HepG2 (cell line): ENCODE measurements at regions not wholly inside any gene's neighbourhood (a gene's known extent, or its start where the extent isn't known, plus 50 kb on each side); places are given as distances from the start of the nearest gene placed in this dataset.

Experiments
- ATAC-seq: fragments of 200-7000 bp; cut with Tn5 transposase; 3 replicates; pipeline ENCODE4 v1.9.1; 2020; ENCODE audit warnings: mild to moderate bottlenecking, moderate library complexity
- BruUV-seq: library from RNA; stranded (reverse); fragments of 400-500 nt; replicated peaks from 2 replicates; lab custom pipeline; 2021; lab: Mats Ljungman, UMichigan
- CTCF ChIA-PET: fragments of 300-600 bp; formaldehyde crosslinking; extraction: SDS; loops from one replicate; lab custom pipeline; 2021; ENCODE audit warnings: low total read pairs, inconsistent platforms, low intra/inter-chr PET ratio; lab: Yijun Ruan, JAX
- POLR2A ChIA-PET: fragments of 350-600 bp; sonication (Branson Sonifier 250); formaldehyde crosslinking; loops from one replicate; lab custom pipeline; 2020; ENCODE audit warnings: antibody characterized with exemption, inconsistent platforms; lab: Yijun Ruan, JAX
- DNase-seq: peaks from one replicate; pipeline ENCODE4 v3.0.0-alpha.2; 2015; ENCODE audit warnings: low spot score
- FAIRE-seq: peaks from 3 replicates; lab custom pipeline; 2011; peaks lifted over from hg19 to GRCh38; lab: Jason Lieb, UNC
- H2AFZ ChIP-seq: one replicate; pipeline ENCODE4 v1.6.1; 2011; ENCODE audit warnings: low read length, inconsistent platforms
- H3K27ac ChIP-seq: fragments of 300-600 bp; 3 replicates; pipeline ENCODE4 v1.8.0; 2011; ENCODE audit warnings: mixed run types, mild to moderate bottlenecking, mixed read lengths, low read length, inconsistent platforms; ENCODE audit not compliant: insufficient read depth; ENCODE audit errors: extremely low read length
- H3K27me3 ChIP-seq, 2 experiments: fragments of 200-600 bp in 1 of 2; 2 replicates in 1 of 2; 3 replicates in 1 of 2; pipeline versions ENCODE4 v1.6.0 to v1.8.0; 2011; ENCODE audit warnings: low read length in 2 of 2, mild to moderate bottlenecking in 2 of 2, moderate library complexity in 2 of 2, inconsistent platforms in 1 of 2; ENCODE audit not compliant: insufficient read depth in 2 of 2, control insufficient read depth in 1 of 2
- H3K36me3 ChIP-seq, 2 experiments: fragments of 200-600 bp in 1 of 2; replicated peaks in 1 of 2; 2 replicates in 1 of 2; 3 replicates in 1 of 2; pipeline versions ENCODE4 v1.5.1 to v1.8.0; 2011; ENCODE audit warnings: low read length in 2 of 2, inconsistent platforms in 1 of 2; ENCODE audit not compliant: insufficient read depth in 2 of 2, control insufficient read depth in 1 of 2
- H3K4me1 ChIP-seq: 2 replicates; pipeline ENCODE4 v1.5.1; 2012; ENCODE audit warnings: low read length, inconsistent platforms; ENCODE audit not compliant: insufficient read depth
- H3K4me2 ChIP-seq: 2 replicates; pipeline ENCODE4 v1.6.0; 2011; ENCODE audit warnings: low read depth, low read length, inconsistent platforms
- H3K4me3 ChIP-seq, 3 experiments: fragments of 200-600 bp in 1 of 3; sonication (generic), shearing (Covaris generic) in 1 of 3; replicated peaks in 1 of 3; 2 replicates each; pipeline ENCODE4 v1.5.1; 2011 to 2016; ENCODE audit warnings: low read length in 3 of 3, inconsistent platforms in 2 of 3, low read depth in 2 of 3, mild to moderate bottlenecking in 2 of 3, control low read depth in 1 of 3, mixed read lengths in 1 of 3; ENCODE audit not compliant: insufficient read depth in 1 of 3
- H3K79me2 ChIP-seq: one replicate; pipeline ENCODE4 v1.6.1; 2011; ENCODE audit warnings: low read length, inconsistent platforms; ENCODE audit not compliant: insufficient read depth
- H3K9ac ChIP-seq: 2 replicates; pipeline ENCODE4 v1.6.0; 2011; ENCODE audit warnings: mild to moderate bottlenecking, low read depth, low read length, inconsistent platforms; ENCODE audit not compliant: insufficient read depth
- H3K9me3 ChIP-seq: 2 replicates; pipeline ENCODE4 v1.5.1; 2012; ENCODE audit warnings: mild to moderate bottlenecking, low read length
- H4K20me1 ChIP-seq: 2 replicates; pipeline ENCODE4 v1.6.0; 2011; ENCODE audit warnings: inconsistent platforms, mild to moderate bottlenecking, low read length, moderate library complexity; ENCODE audit not compliant: insufficient read depth
- BORCS8-MEF2B ChIP-seq: sonication (generic); formaldehyde crosslinking; IDR thresholded peaks from 2 replicates; pipeline ENCODE4 v1.8.0; 2022; ENCODE audit warnings: mild to moderate bottlenecking, missing genetic modification reagents
- ELF4 ChIP-seq: sonication (generic); formaldehyde crosslinking; IDR thresholded peaks from 2 replicates; pipeline ENCODE4 v1.5.0; 2020; ENCODE audit warnings: missing genetic modification reagents, mild to moderate bottlenecking, moderate library complexity, borderline replicate concordance
- FOXM1 ChIP-seq: sonication (generic); formaldehyde crosslinking; IDR thresholded peaks from 2 replicates; pipeline ENCODE4 v1.5.0; 2020; ENCODE audit warnings: missing genetic modification reagents
- HDAC1 ChIP-seq: sonication (generic); formaldehyde crosslinking; IDR thresholded peaks from 2 replicates; pipeline ENCODE4 v1.5.1; 2020; ENCODE audit warnings: mild to moderate bottlenecking, missing genetic modification reagents
- HHEX ChIP-seq: IDR thresholded peaks from 2 replicates; pipeline ENCODE4 v1.6.1; 2016; ENCODE audit warnings: control low read depth
- MEF2D ChIP-seq: sonication (generic); formaldehyde crosslinking; IDR thresholded peaks from 2 replicates; pipeline ENCODE4 v1.5.1; 2020; ENCODE audit warnings: mild to moderate bottlenecking, missing genetic modification reagents
- MTF1 ChIP-seq: sonication (generic); formaldehyde crosslinking; IDR thresholded peaks from 2 replicates; pipeline ENCODE4 v1.5.0; 2020; ENCODE audit warnings: missing genetic modification reagents
- ZNF616 ChIP-seq: sonication (generic); formaldehyde crosslinking; IDR thresholded peaks from 2 replicates; pipeline ENCODE4 v1.5.0; 2020; ENCODE audit warnings: low read depth, mild to moderate bottlenecking, missing genetic modification reagents
- ZNF816 ChIP-seq: sonication (generic); formaldehyde crosslinking; IDR thresholded peaks from 2 replicates; pipeline ENCODE4 v1.8.0; 2022; ENCODE audit warnings: missing genetic modification reagents, mild to moderate bottlenecking, borderline replicate concordance
- WGBS: methylation state at CpG from one replicate; pipeline ENCODE4 v1.1.6; 2017; ENCODE audit warnings: low lambda C conversion rate; 5-methylcytosine and 5-hydroxymethylcytosine counted together
- in situ Hi-C: cut with HindIII; loops from 2 replicates; pipeline ENCODE4 v1.10.0; 2017; ENCODE audit warnings: low pct_unique_long_range_greater_than_20kb; ENCODE audit not compliant: extremely low pct_ligation_motif_present
- intact Hi-C: fragments of 100-400 bp; cut with micrococcal nuclease; formaldehyde crosslinking; loops from one replicate; pipeline ENCODE4 v1.10.0; 2022; ENCODE audit not compliant: unreplicated experiment
- TF ChIP-seq, protein P1 (sequence below): sonication (generic); formaldehyde crosslinking; IDR thresholded peaks from 2 replicates; pipeline ENCODE4 v1.8.0; 2022; ENCODE audit warnings: mild to moderate bottlenecking, missing genetic modification reagents, moderate library complexity
- TF ChIP-seq, protein P2 (sequence below), 2 experiments: sonication (generic) in 1 of 2; formaldehyde crosslinking in 1 of 2; IDR thresholded peaks; 2 replicates each; pipeline versions ENCODE4 v1.5.1 to v1.6.1; 2011 to 2020; ENCODE audit warnings: borderline replicate concordance in 1 of 2, low read depth in 1 of 2, low read length in 1 of 2, mild to moderate bottlenecking in 1 of 2, missing genetic modification reagents in 1 of 2, moderate library complexity in 1 of 2
- TF ChIP-seq, protein P3 (sequence below): sonication (generic); formaldehyde crosslinking; IDR thresholded peaks from 2 replicates; pipeline ENCODE4 v1.9.0; 2021; ENCODE audit warnings: missing genetic modification reagents, borderline replicate concordance
- TF ChIP-seq, protein P4 (sequence below): IDR thresholded peaks from 2 replicates; pipeline ENCODE4 v1.6.1; 2012; ENCODE audit warnings: inconsistent platforms

DNA sequence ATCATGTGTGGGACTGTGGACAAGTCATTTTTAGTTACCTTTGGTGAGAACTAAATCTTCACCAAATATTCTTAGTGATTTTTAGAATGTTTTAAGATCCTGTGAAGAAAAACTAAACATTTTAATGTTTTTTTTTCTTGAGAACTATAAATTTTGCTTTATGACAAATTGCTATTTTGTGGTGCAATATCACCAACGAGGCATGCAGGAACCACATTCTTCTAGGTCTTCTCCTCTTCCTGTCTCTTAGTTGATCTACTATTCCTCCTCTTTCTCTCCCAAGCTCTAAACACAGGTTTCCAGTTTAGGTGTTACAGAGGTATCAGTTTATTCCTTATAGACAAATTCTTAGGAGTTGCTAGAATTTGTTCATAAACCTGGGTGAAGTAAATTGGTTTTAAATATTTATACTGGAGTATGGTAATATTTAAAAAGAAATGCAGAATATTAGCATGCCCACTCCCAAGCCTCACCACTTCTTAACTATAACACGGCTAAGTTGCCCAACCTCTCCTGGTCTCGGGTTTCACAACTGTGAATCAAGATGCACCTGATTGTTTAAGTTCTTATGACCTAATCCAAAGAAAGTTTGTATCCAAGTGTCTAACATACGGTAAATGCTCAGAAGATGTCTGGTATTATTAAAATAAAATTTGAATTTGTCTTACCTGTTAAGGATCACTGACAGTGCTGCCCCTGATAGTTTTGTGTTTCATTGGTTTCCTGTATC lies 56.5 kb upstream of the CLNK start:
- WGBS = under 1% methylated on average over 4 of the region's 4 CpGs
- H3K9me3 ChIP-seq = no peaks in the 10 kb centered on the region
- H3K79me2 ChIP-seq = no peaks in the 10 kb centered on the region
- H3K27ac ChIP-seq = no peak overlapping the region
- ChIA-PET CTCF (no interaction called here), POLR2A (no interaction called here)
- in situ Hi-C loops (no loop called here), intact Hi-C loops (no loop called here)
- no peaks in the 10 kb centered on the region for H3K4me1 ChIP-seq
- FAIRE-seq = no peak
- no peak overlapping the region for H3K4me2 ChIP-seq
- DNase-seq = no peak
- BruUV-seq = no TSS peak
- H3K36me3 ChIP-seq = no peaks in the 10 kb centered on the region
- ATAC-seq = no peak
- H2AFZ ChIP-seq = no peak overlapping the region
- no peaks in the 10 kb centered on the region for H3K27me3 ChIP-seq
- no peak overlapping the region for H3K4me3 ChIP-seq
- no peaks in the 10 kb centered on the region for H4K20me1 ChIP-seq
- H3K9ac ChIP-seq = no peak overlapping the region
- TF ChIP-seq HDAC1 (CRISPR knock-in tag) (no peak), MTF1 (CRISPR knock-in tag) (no peak), MEF2D (CRISPR knock-in tag) (no peak), ZNF616 (CRISPR knock-in tag) (no peak), ZNF816 (CRISPR knock-in tag) (no peak), BORCS8-MEF2B (no peak), FOXM1 (CRISPR knock-in tag) (no peak), HHEX (CRISPR knock-in tag) (no peak), ELF4 (CRISPR knock-in tag) (no peak)
- TF ChIP-seq, protein P1, sequence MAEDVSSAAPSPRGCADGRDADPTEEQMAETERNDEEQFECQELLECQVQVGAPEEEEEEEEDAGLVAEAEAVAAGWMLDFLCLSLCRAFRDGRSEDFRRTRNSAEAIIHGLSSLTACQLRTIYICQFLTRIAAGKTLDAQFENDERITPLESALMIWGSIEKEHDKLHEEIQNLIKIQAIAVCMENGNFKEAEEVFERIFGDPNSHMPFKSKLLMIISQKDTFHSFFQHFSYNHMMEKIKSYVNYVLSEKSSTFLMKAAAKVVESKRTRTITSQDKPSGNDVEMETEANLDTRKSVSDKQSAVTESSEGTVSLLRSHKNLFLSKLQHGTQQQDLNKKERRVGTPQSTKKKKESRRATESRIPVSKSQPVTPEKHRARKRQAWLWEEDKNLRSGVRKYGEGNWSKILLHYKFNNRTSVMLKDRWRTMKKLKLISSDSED = no peak
- TF ChIP-seq, protein P2, sequence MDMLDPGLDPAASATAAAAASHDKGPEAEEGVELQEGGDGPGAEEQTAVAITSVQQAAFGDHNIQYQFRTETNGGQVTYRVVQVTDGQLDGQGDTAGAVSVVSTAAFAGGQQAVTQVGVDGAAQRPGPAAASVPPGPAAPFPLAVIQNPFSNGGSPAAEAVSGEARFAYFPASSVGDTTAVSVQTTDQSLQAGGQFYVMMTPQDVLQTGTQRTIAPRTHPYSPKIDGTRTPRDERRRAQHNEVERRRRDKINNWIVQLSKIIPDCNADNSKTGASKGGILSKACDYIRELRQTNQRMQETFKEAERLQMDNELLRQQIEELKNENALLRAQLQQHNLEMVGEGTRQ (IDR thresholded peaks at IDR 0.05; ENCODE audit: low read depth, low read length) = no peak
- TF ChIP-seq, protein P2 (CRISPR knock-in tag; IDR thresholded peaks at IDR 0.05; ENCODE audit: borderline replicate concordance) = no peak
- TF ChIP-seq, protein P3, sequence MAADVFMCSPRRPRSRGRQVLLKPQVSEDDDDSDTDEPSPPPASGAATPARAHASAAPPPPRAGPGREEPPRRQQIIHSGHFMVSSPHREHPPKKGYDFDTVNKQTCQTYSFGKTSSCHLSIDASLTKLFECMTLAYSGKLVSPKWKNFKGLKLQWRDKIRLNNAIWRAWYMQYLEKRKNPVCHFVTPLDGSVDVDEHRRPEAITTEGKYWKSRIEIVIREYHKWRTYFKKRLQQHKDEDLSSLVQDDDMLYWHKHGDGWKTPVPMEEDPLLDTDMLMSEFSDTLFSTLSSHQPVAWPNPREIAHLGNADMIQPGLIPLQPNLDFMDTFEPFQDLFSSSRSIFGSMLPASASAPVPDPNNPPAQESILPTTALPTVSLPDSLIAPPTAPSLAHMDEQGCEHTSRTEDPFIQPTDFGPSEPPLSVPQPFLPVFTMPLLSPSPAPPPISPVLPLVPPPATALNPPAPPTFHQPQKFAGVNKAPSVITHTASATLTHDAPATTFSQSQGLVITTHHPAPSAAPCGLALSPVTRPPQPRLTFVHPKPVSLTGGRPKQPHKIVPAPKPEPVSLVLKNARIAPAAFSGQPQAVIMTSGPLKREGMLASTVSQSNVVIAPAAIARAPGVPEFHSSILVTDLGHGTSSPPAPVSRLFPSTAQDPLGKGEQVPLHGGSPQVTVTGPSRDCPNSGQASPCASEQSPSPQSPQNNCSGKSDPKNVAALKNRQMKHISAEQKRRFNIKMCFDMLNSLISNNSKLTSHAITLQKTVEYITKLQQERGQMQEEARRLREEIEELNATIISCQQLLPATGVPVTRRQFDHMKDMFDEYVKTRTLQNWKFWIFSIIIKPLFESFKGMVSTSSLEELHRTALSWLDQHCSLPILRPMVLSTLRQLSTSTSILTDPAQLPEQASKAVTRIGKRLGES (CRISPR knock-in tag) = no peak
- TF ChIP-seq, protein P4, sequence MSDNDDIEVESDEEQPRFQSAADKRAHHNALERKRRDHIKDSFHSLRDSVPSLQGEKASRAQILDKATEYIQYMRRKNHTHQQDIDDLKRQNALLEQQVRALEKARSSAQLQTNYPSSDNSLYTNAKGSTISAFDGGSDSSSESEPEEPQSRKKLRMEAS = no peak
